HEK293T (cell line): ENCODE measurements at regions not wholly inside any gene's neighbourhood (a gene's known extent, or its start where the extent isn't known, plus 50 kb on each side); places are given as distances from the start of the nearest gene placed in this dataset.
"Not testable (repeated sequence)": the region's sequence is repeated elsewhere in the genome, so short reads cannot be mapped to it uniquely, and the experiment has no call there.

ENCODE experiments used
- ELF4 ChIP-seq: fragments of 450-650 bp; IDR thresholded peaks from 2 replicates; pipeline ENCODE4 v1.6.1; 2017; ENCODE audit warnings: antibody characterized with exemption
- FOXA1 ChIP-seq: fragments of 450-650 bp; IDR thresholded peaks from 2 replicates; pipeline ENCODE4 v1.6.1; 2016; ENCODE audit warnings: mild to moderate bottlenecking
- FOXK2 ChIP-seq: fragments of 450-650 bp; IDR thresholded peaks from 2 replicates; pipeline ENCODE4 v1.6.1; 2016; ENCODE audit warnings: mild to moderate bottlenecking
- FOXM1 ChIP-seq: fragments of 450-650 bp; IDR thresholded peaks from 2 replicates; pipeline ENCODE4 v1.6.1; 2017; ENCODE audit warnings: mild to moderate bottlenecking, borderline replicate concordance
- HDGF ChIP-seq: fragments of 450-650 bp; IDR thresholded peaks from 2 replicates; pipeline ENCODE4 v1.6.1; 2017; ENCODE audit warnings: antibody characterized with exemption, borderline replicate concordance
- SP1 ChIP-seq: fragments of 450-650 bp; IDR thresholded peaks from 2 replicates; pipeline ENCODE4 v1.6.1; 2017
- SUZ12 ChIP-seq: fragments of 450-650 bp; IDR thresholded peaks from 2 replicates; pipeline ENCODE4 v1.6.1; 2016; ENCODE audit warnings: mild to moderate bottlenecking
- TARDBP ChIP-seq: fragments of 450-650 bp; IDR thresholded peaks from 2 replicates; pipeline ENCODE4 v1.6.1; 2016
- ZNF384 ChIP-seq: fragments of 450-650 bp; IDR thresholded peaks from 2 replicates; pipeline ENCODE4 v1.6.1; 2016
- TF ChIP-seq, protein P1 (sequence below): fragments of 450-650 bp; IDR thresholded peaks from 2 replicates; pipeline ENCODE4 v1.6.1; 2016

DNA sequence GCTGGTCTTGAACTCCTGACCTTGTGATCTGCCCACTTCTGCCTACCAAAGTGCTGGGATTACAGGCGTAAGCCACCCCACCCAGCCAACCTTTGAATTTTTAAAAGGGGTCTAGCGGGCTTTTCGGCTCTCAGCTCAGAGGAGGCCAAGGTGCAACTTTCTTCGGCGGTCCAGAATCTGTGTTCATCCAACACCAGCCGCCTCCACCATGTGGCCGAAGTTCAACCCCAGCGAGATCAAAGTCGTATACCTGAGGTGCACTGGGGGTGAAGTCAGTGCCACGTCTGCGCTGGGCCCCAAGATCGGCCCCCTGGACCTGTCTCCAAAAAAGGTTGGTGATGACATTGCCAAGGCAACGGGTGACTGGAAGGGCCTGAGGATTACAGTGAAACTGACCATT, 78.8 kb upstream of the PIM1 start:
- not testable (repeated sequence) for TF ChIP-seq SUZ12, ZNF384, ELF4, HDGF, SP1, TARDBP, FOXK2, FOXA1, FOXM1
- TF ChIP-seq, protein P1, sequence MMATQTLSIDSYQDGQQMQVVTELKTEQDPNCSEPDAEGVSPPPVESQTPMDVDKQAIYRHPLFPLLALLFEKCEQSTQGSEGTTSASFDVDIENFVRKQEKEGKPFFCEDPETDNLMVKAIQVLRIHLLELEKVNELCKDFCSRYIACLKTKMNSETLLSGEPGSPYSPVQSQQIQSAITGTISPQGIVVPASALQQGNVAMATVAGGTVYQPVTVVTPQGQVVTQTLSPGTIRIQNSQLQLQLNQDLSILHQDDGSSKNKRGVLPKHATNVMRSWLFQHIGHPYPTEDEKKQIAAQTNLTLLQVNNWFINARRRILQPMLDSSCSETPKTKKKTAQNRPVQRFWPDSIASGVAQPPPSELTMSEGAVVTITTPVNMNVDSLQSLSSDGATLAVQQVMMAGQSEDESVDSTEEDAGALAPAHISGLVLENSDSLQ, result not testable (repeated sequence)
